HFFc6 (cell line): ENCODE measurements at regions not wholly inside any gene's neighbourhood (a gene's known extent, or its start where the extent isn't known, plus 50 kb on each side); places are given as distances from the start of the nearest gene placed in this dataset.

Experiments used
- DNase-seq: peaks from one replicate; pipeline ENCODE4 v3.0.0-alpha.2; 2018
- H3K27ac Mint-ChIP-seq: 2 replicates; pipeline ENCODE4 v1.8.0; 2020; ENCODE audit warnings: mild to moderate bottlenecking, mixed read lengths
- H3K27me3 Mint-ChIP-seq: 2 replicates; pipeline ENCODE4 v1.8.0; 2021; ENCODE audit warnings: mild to moderate bottlenecking, moderate library complexity, mixed read lengths; ENCODE audit not compliant: insufficient read depth
- H3K36me3 Mint-ChIP-seq: 2 replicates; pipeline ENCODE4 v1.8.0; 2021; ENCODE audit warnings: low read depth, mixed read lengths
- H3K4me1 Mint-ChIP-seq: 2 replicates; pipeline ENCODE4 v1.8.0; 2020; ENCODE audit warnings: low read depth, mixed read lengths
- H3K4me3 Mint-ChIP-seq: 2 replicates; pipeline ENCODE4 v1.8.0; 2020; ENCODE audit warnings: mild to moderate bottlenecking, moderate library complexity, mixed read lengths
- H3K9me3 Mint-ChIP-seq: 2 replicates; pipeline ENCODE4 v1.8.0; 2020; ENCODE audit warnings: mild to moderate bottlenecking, mixed read lengths
- CTCF ChIP-seq: fragments of 200-600 bp; sonication (generic); IDR thresholded peaks from 2 replicates; pipeline ENCODE4 v1.5.0; 2021; ENCODE audit warnings: antibody characterized with exemption, mild to moderate bottlenecking

GRCh38 chr6:146990821-146991798, 213.1 kb upstream of the STXBP5 start:
- H3K4me1 Mint-ChIP-seq, result peaks cover 27% of the 10 kb centered on the region
- no peak overlapping the region; the same call in 1 of the 2 replicates for H3K4me3 Mint-ChIP-seq
- no peaks in the 10 kb centered on the region for H3K9me3 Mint-ChIP-seq
- H3K27ac Mint-ChIP-seq, result no peak overlapping the region
- no peaks in the 10 kb centered on the region for H3K27me3 Mint-ChIP-seq
- DNase-seq, result peak; percentile 36
- no peak for TF ChIP-seq CTCF
- no peaks in the 10 kb centered on the region for H3K36me3 Mint-ChIP-seq

DNA sequence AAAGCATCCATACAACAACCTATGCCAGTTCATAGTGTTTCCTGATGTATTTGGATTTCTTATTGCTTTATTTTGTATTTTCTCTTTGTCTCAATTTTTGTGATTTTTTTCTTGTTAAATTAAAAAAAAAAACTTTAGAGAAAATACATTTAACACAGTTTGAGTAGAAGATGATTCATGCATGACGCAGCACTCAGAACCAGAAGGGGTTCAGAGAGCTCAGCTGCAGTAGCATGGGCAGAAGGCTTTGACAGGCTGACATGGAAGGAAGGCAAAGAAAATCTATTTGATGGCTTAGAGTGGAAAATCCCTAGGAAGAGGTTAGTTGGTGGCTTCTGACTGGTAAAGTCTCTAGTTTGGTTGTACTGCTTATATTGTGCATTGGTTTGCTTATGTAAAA, 207.2 kb upstream of the STXBP5 start:
- H3K9me3 Mint-ChIP-seq, result no peaks in the 10 kb centered on the region
- peaks cover 36% of the 10 kb centered on the region for H3K4me1 Mint-ChIP-seq
- H3K36me3 Mint-ChIP-seq, result no peaks in the 10 kb centered on the region
- TF ChIP-seq CTCF, result no peak
- no peaks in the 10 kb centered on the region for H3K27me3 Mint-ChIP-seq
- H3K27ac Mint-ChIP-seq, result peak overlapping the region; percentile 1; the same call in 1 of the 2 replicates
- peak; percentile 63 for DNase-seq
- H3K4me3 Mint-ChIP-seq, result no peak overlapping the region

DNA sequence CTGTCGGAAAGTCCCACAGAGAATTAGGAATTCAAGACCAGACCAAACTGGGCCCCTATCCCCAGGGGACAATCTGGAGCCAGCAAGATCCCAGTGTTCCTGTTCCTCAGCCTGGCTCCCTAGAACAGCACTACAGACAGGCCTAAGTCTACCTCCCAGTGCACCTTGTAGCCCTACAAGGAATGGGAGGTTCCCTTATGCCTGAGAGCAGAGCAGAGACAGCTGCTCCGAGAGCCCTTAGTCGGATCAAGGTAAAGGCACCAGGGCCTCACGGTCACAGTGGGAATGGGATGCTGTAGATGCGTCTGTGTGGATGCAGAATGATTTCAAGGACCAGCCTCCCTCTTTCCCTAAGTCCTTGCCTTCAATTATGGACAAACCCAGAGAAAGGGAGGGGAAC, 204.5 kb upstream of the STXBP5 start:
- H3K36me3 Mint-ChIP-seq, result no peaks in the 10 kb centered on the region
- H3K9me3 Mint-ChIP-seq, result no peaks in the 10 kb centered on the region
- no peaks in the 10 kb centered on the region for H3K27me3 Mint-ChIP-seq
- TF ChIP-seq CTCF, result no peak
- peaks cover 34% of the 10 kb centered on the region for H3K4me1 Mint-ChIP-seq
- DNase-seq, result no peak
- H3K4me3 Mint-ChIP-seq, result no peak overlapping the region
- H3K27ac Mint-ChIP-seq, result no peak overlapping the region

DNA sequence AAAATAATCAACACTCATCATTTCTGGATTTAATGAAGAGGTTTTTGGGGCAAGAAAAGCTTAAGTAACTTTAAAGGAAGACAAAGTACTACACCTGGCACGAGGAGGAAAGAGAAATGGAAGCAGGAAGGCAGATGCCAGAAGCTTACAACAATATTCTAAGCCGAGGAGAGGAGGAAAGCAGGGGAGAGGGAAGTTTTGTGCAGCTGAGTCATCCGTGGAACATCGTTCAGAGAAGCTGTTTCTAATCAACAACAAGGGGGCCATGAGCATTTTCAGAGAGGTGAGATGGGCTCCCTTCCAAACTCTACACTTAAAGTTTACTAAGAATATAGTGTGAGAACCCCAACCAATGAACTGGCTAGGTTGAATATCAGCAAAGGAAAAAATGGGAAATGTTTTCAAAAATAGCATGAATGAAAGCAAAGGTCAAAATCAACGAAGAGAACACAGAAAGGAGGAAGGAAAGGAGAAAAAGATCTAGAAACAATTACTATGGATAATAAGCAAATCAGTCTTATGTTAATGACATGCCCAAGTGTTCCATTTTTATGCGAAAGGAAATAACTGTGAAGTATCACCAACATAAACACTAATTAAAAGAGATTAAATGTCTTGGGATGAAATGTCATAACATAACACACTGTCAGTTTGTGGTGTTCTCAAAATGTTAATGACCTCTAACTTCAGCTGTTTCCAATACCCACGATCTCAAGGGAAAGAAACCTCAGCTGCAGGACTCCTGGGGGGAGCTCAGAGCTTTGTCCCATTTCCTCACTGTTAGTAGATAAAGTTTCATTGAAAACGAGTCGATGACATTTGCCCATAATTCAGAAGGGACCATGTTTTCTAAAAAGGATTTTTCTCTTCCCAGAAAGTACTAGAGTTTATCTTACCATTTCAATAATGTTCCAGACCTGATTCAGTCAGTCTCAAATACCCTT, 203.4 kb upstream of the STXBP5 start:
- Mint-ChIP-seq H3K4me1 (peaks cover 34% of the 10 kb centered on the region), H3K27ac (peak overlapping the region; percentile 63), H3K36me3 (no peaks in the 10 kb centered on the region), H3K27me3 (no peaks in the 10 kb centered on the region), H3K9me3 (no peaks in the 10 kb centered on the region), H3K4me3 (peak overlapping the region; percentile 83)
- no peak for TF ChIP-seq CTCF
- peak; percentile 37 for DNase-seq

- H3K4me1 Mint-ChIP-seq, result peaks cover 33% of the 10 kb centered on the region
- TF ChIP-seq CTCF, result no peak
- H3K9me3 Mint-ChIP-seq, result no peaks in the 10 kb centered on the region
- peak overlapping the region; percentile 63 for H3K27ac Mint-ChIP-seq
- no peaks in the 10 kb centered on the region for H3K27me3 Mint-ChIP-seq
- no peak for DNase-seq
- H3K36me3 Mint-ChIP-seq, result no peaks in the 10 kb centered on the region
- H3K4me3 Mint-ChIP-seq, result peak overlapping the region; percentile 83; the same call in 1 of the 2 replicates
Observed at GRCh38 chr6:147001621-147002020, 202.6 kb upstream of the STXBP5 start.
